Ishikawa (cell line): ENCODE measurements at regions not wholly inside any gene's neighbourhood (a gene's known extent, or its start where the extent isn't known, plus 50 kb on each side); places are given as distances from the start of the nearest gene placed in this dataset.

ENCODE experiments used
- CEBPB ChIP-seq: IDR thresholded peaks from 2 replicates; pipeline ENCODE4 v1.6.1; 2012
- CREB1 ChIP-seq: IDR thresholded peaks from 2 replicates; pipeline ENCODE4 v1.6.1; 2012; ENCODE audit warnings: low read depth
- EGR1 ChIP-seq: IDR thresholded peaks from 2 replicates; pipeline ENCODE4 v1.6.1; 2012
- EP300 ChIP-seq: IDR thresholded peaks from 2 replicates; pipeline ENCODE4 v1.6.1; 2012; ENCODE audit warnings: borderline replicate concordance
- FOXM1 ChIP-seq: IDR thresholded peaks from 2 replicates; pipeline ENCODE4 v1.6.1; 2012; ENCODE audit warnings: low read depth, borderline replicate concordance
- MAX ChIP-seq: IDR thresholded peaks from 2 replicates; pipeline ENCODE4 v1.6.1; 2012
- NFIC ChIP-seq: IDR thresholded peaks from 2 replicates; pipeline ENCODE4 v1.6.1; 2012
- RAD21 ChIP-seq: IDR thresholded peaks from 2 replicates; pipeline ENCODE4 v1.6.1; 2012; ENCODE audit warnings: low read depth
- REST ChIP-seq: IDR thresholded peaks from 2 replicates; pipeline ENCODE4 v1.6.1; 2012; ENCODE audit warnings: low read depth, mild to moderate bottlenecking
- TAF1 ChIP-seq: IDR thresholded peaks from 2 replicates; pipeline ENCODE4 v1.6.1; 2012; ENCODE audit warnings: low read depth, mild to moderate bottlenecking
- TCF12 ChIP-seq: IDR thresholded peaks from 2 replicates; pipeline ENCODE4 v1.6.1; 2012; ENCODE audit warnings: low read depth
- TEAD4 ChIP-seq: IDR thresholded peaks from 2 replicates; pipeline ENCODE4 v1.6.1; 2012
- USF1 ChIP-seq: IDR thresholded peaks from 2 replicates; pipeline ENCODE4 v1.6.1; 2012
- YY1 ChIP-seq: IDR thresholded peaks from 2 replicates; pipeline ENCODE4 v1.6.1; 2012; ENCODE audit warnings: low read depth
- ZBTB7A ChIP-seq: IDR thresholded peaks from 2 replicates; pipeline ENCODE4 v1.6.1; 2012; ENCODE audit warnings: low read depth

- TF ChIP-seq TCF12 (no peak), REST (no peak), USF1 (no peak), RAD21 (no peak), FOXM1 (no peak), TAF1 (no peak), MAX (no peak), TEAD4 (no peak), ZBTB7A (no peak), EP300 (no peak), CEBPB (no peak)
Measured at GRCh38 chr12:70069221-70070105, 173.8 kb upstream of the CNOT2 start.

GRCh38 chr12:70070494-70071007 lies 172.7 kb upstream of the CNOT2 start:
- no peak for TF ChIP-seq ZBTB7A
- TF ChIP-seq FOXM1 = no peak
- TF ChIP-seq RAD21 = no peak
- no peak for TF ChIP-seq EGR1
- no peak for TF ChIP-seq YY1
- TF ChIP-seq MAX = no peak
- TF ChIP-seq REST = no peak
- TF ChIP-seq CEBPB = no peak
- no peak for TF ChIP-seq CREB1
- TF ChIP-seq TCF12 = no peak
- TF ChIP-seq TAF1 = no peak
- no peak for TF ChIP-seq EP300
- TF ChIP-seq TEAD4 = no peak

GRCh38 chr12:70074510-70074909 lies 168.7 kb upstream of the CNOT2 start:
- TF ChIP-seq EGR1 (no peak), USF1 (no peak), MAX (no peak), ZBTB7A (no peak), CREB1 (no peak), EP300 (no peak), REST (no peak), RAD21 (no peak), FOXM1 (no peak), CEBPB (no peak)

GRCh38 chr12:70077441-70077840 lies 165.8 kb upstream of the CNOT2 start:
- TF ChIP-seq FOXM1 (no peak), YY1 (no peak), USF1 (no peak), TEAD4 (no peak), EP300 (no peak), ZBTB7A (no peak), NFIC (no peak)
